ENCODE measurements at regions not wholly inside any gene's neighbourhood (a gene's known extent, or its start where the extent isn't known, plus 50 kb on each side); places are given as distances from the start of the nearest gene placed in this dataset.

- Histone ChIP-seq H3K36me3 (replicated peaks; ENCODE audit: low read depth, low read length) (no peaks in the 10 kb centered on the region), H2AFZ (ENCODE audit: low read depth, low read length) (peak overlapping the region; percentile 82; the same call in 1 of the 2 replicates), H3K4me1 (ENCODE audit: low read length) (no peaks in the 10 kb centered on the region), H3K4me2 (ENCODE audit: low read length) (no peak overlapping the region), H3K79me2 (ENCODE audit: low read length) (no peaks in the 10 kb centered on the region), H4K20me1 (ENCODE audit: insufficient read depth, low read length) (no peaks in the 10 kb centered on the region), H3K27me3 (ENCODE audit: low read depth, low read length) (no peaks in the 10 kb centered on the region), H3K9ac (ENCODE audit: low read length) (no peak overlapping the region), H3K9me3 (ENCODE audit: insufficient read depth, low read length) (no peaks in the 10 kb centered on the region), H3K27ac (ENCODE audit: low read length) (no peak overlapping the region), H3K4me3 (ENCODE audit: low read length) (no peak overlapping the region)
- no peak for TF ChIP-seq EZH2phosphoT487 (IDR thresholded peaks at IDR 0.05; ENCODE audit: low read depth)
- TF ChIP-seq, protein P1, sequence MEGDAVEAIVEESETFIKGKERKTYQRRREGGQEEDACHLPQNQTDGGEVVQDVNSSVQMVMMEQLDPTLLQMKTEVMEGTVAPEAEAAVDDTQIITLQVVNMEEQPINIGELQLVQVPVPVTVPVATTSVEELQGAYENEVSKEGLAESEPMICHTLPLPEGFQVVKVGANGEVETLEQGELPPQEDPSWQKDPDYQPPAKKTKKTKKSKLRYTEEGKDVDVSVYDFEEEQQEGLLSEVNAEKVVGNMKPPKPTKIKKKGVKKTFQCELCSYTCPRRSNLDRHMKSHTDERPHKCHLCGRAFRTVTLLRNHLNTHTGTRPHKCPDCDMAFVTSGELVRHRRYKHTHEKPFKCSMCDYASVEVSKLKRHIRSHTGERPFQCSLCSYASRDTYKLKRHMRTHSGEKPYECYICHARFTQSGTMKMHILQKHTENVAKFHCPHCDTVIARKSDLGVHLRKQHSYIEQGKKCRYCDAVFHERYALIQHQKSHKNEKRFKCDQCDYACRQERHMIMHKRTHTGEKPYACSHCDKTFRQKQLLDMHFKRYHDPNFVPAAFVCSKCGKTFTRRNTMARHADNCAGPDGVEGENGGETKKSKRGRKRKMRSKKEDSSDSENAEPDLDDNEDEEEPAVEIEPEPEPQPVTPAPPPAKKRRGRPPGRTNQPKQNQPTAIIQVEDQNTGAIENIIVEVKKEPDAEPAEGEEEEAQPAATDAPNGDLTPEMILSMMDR (IDR thresholded peaks at IDR 0.05; ENCODE audit: low read depth, low read length): no peak
These were observed 74.0 kb upstream of the DSG1 start for GRCh38 chr18:31243740-31244512.

DNA sequence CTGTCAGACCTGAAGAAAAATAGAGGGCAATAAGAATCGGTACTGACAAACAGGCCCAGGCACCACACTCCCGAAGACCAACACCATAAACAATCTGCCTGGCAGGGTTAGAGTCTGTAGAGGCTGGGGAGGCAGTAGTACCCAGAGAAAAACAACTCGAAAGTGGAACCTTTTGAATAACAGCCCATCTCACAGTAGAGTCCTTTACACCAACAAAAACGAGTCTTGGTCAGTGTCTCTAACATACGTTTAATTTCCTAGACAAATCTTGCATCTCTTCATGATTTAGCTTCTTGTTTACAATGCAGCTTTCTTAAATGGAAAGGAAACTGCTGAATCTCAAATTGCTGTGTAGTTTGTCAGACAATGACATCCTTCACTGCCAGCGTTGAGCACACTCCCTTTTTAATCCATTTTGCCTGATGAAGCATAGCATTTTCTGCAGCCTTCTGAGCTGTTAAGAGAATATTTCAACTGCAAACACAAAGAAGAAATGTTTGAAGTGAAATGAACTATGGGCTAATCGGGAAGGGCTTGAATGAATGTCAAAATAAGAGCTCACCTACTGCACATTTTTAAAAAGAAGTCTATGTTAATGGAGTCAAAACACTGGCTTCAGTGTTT, 73.1 kb upstream of the DSG1 start:
- Histone ChIP-seq H3K9me3 (ENCODE audit: insufficient read depth, low read length) (no peaks in the 10 kb centered on the region), H3K79me2 (ENCODE audit: low read length) (no peaks in the 10 kb centered on the region), H3K27ac (ENCODE audit: low read length) (no peak overlapping the region), H3K36me3 (replicated peaks; ENCODE audit: low read depth, low read length) (no peaks in the 10 kb centered on the region), H3K27me3 (ENCODE audit: low read depth, low read length) (no peaks in the 10 kb centered on the region), H3K4me3 (ENCODE audit: low read length) (no peak overlapping the region), H2AFZ (ENCODE audit: low read depth, low read length) (peak overlapping the region; percentile 82; the same call in 1 of the 2 replicates), H3K4me1 (ENCODE audit: low read length) (no peaks in the 10 kb centered on the region), H4K20me1 (ENCODE audit: insufficient read depth, low read length) (no peaks in the 10 kb centered on the region), H3K9ac (ENCODE audit: low read length) (no peak overlapping the region), H3K4me2 (ENCODE audit: low read length) (no peak overlapping the region)
- TF ChIP-seq EZH2phosphoT487 (IDR thresholded peaks at IDR 0.05; ENCODE audit: low read depth): no peak
- TF ChIP-seq, protein P1 (IDR thresholded peaks at IDR 0.05; ENCODE audit: low read depth, low read length): no peak

- Histone ChIP-seq H3K79me2 (ENCODE audit: low read length) (no peaks in the 10 kb centered on the region), H2AFZ (ENCODE audit: low read depth, low read length) (no peak overlapping the region)
These were observed 72.1 kb upstream of the DSG1 start for GRCh38 chr18:31245820-31246219.

DNA sequence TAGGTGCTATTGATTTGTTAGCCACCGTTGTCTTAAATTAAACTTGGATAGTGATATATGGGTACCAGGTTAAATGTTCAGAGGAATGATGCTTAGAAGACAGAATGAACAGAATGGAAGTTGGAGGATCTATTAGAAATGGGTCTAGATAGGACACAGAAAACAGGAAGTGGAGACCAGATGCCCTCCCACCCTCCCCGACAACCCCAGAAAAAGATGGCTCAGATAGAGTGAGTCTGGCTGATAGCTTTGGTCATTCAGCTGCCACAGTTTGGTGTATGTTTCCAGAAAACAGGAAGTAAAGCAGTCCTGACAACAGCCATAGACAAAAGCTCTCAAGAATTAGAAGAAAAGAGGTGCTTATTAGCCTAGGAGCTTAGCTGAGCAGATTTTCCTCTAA, 71.5 kb upstream of the DSG1 start:
- Histone ChIP-seq H3K79me2 (ENCODE audit: low read length) (no peaks in the 10 kb centered on the region), H2AFZ (ENCODE audit: low read depth, low read length) (no peak overlapping the region), H4K20me1 (ENCODE audit: insufficient read depth, low read length) (no peaks in the 10 kb centered on the region), H3K4me2 (ENCODE audit: low read length) (no peak overlapping the region), H3K36me3 (replicated peaks; ENCODE audit: low read depth, low read length) (no peaks in the 10 kb centered on the region), H3K9me3 (ENCODE audit: insufficient read depth, low read length) (no peaks in the 10 kb centered on the region), H3K4me3 (ENCODE audit: low read length) (no peak overlapping the region), H3K4me1 (ENCODE audit: low read length) (no peaks in the 10 kb centered on the region), H3K9ac (ENCODE audit: low read length) (no peak overlapping the region), H3K27ac (ENCODE audit: low read length) (no peak overlapping the region), H3K27me3 (ENCODE audit: low read depth, low read length) (no peaks in the 10 kb centered on the region)
- TF ChIP-seq, protein P1 (IDR thresholded peaks at IDR 0.05; ENCODE audit: low read depth, low read length): no peak
- TF ChIP-seq EZH2phosphoT487 (IDR thresholded peaks at IDR 0.05; ENCODE audit: low read depth): no peak

More at GRCh38 chr18:31245820-31246219, 72.1 kb upstream of the DSG1 start:
- H3K9me3 ChIP-seq (ENCODE audit: insufficient read depth, low read length): no peaks in the 10 kb centered on the region
- H3K9ac ChIP-seq (ENCODE audit: low read length): no peak overlapping the region
- H3K27ac ChIP-seq (ENCODE audit: low read length): no peak overlapping the region
- H3K36me3 ChIP-seq (replicated peaks; ENCODE audit: low read depth, low read length): no peaks in the 10 kb centered on the region
- H3K4me3 ChIP-seq (ENCODE audit: low read length): no peak overlapping the region
- no peak for TF ChIP-seq EZH2phosphoT487 (IDR thresholded peaks at IDR 0.05; ENCODE audit: low read depth)
- TF ChIP-seq, protein P1 (IDR thresholded peaks at IDR 0.05; ENCODE audit: low read depth, low read length): no peak
- H3K27me3 ChIP-seq (ENCODE audit: low read depth, low read length): no peaks in the 10 kb centered on the region
- H3K4me2 ChIP-seq (ENCODE audit: low read length): no peak overlapping the region
- H4K20me1 ChIP-seq (ENCODE audit: insufficient read depth, low read length): no peaks in the 10 kb centered on the region
- H3K4me1 ChIP-seq (ENCODE audit: low read length): no peaks in the 10 kb centered on the region

All from OCI-LY3 (cell line).